OCI-LY7 (cell line): ENCODE measurements at regions not wholly inside any gene's neighbourhood (a gene's known extent, or its start where the extent isn't known, plus 50 kb on each side); places are given as distances from the start of the nearest gene placed in this dataset.

Source experiments
- BruUV-seq: library from RNA; stranded (reverse); fragments of 400-500 nt; replicated peaks from 2 replicates; lab custom pipeline; 2021; lab: Mats Ljungman, UMichigan
- CTCF ChIA-PET: fragments of 300-600 bp; sonication (Branson Sonifier 250); formaldehyde crosslinking; loops from one replicate; lab custom pipeline; 2022; ENCODE audit warnings: antibody characterized with exemption; ENCODE audit not compliant: unreplicated experiment; lab: Charles Lee
- POLR2A ChIA-PET: fragments of 300-600 bp; sonication (Branson Sonifier 250); formaldehyde crosslinking; loops from one replicate; lab custom pipeline; 2022; ENCODE audit warnings: antibody characterized with exemption; lab: Charles Lee
- DNase-seq: peaks from one replicate; pipeline ENCODE4 v3.0.0-alpha.2; 2015; ENCODE audit warnings: low spot score
- H2AFZ ChIP-seq: fragments of 200-600 bp; sonication (generic), shearing (Covaris generic); 2 replicates; pipeline ENCODE4 v1.6.1; 2014; ENCODE audit warnings: mild to moderate bottlenecking, antibody characterized with exemption, low read length, moderate library complexity
- H3K27ac ChIP-seq: fragments of 200-600 bp; sonication (generic); 2 replicates; pipeline ENCODE4 v1.5.1; 2014; ENCODE audit warnings: mixed run types, low read depth, mild to moderate bottlenecking, moderate library complexity, low read length, inconsistent platforms; ENCODE audit not compliant: poor library complexity, severe bottlenecking
- H3K36me3 ChIP-seq: fragments of 200-600 bp; sonication (generic); 2 replicates; pipeline ENCODE4 v1.6.1; 2014; ENCODE audit warnings: mild to moderate bottlenecking, antibody characterized with exemption, low read length, moderate library complexity, mixed read lengths; ENCODE audit not compliant: insufficient read depth
- H3K4me1 ChIP-seq: fragments of 200-600 bp; sonication (generic); 2 replicates; pipeline ENCODE4 v1.5.1; 2014; ENCODE audit warnings: mild to moderate bottlenecking, low read length; ENCODE audit not compliant: insufficient read depth, poor library complexity, severe bottlenecking
- H3K4me2 ChIP-seq: fragments of 200-600 bp; sonication (generic); 2 replicates; pipeline ENCODE4 v1.6.1; 2014; ENCODE audit warnings: mild to moderate bottlenecking, low read length
- H3K4me3 ChIP-seq: fragments of 200-600 bp; sonication (generic); 2 replicates; pipeline ENCODE4 v1.5.1; 2014; ENCODE audit warnings: mild to moderate bottlenecking, low read depth, low read length; ENCODE audit not compliant: poor library complexity, severe bottlenecking
- H3K79me2 ChIP-seq: fragments of 200-600 bp; sonication (generic); 2 replicates; pipeline ENCODE4 v1.6.1; 2016; ENCODE audit warnings: low read depth, mild to moderate bottlenecking, low read length, moderate library complexity, mixed read lengths; ENCODE audit not compliant: insufficient read depth
- H3K9me2 ChIP-seq: fragments of 200-600 bp; sonication (generic); 2 replicates; pipeline ENCODE4 v1.6.1; 2016; ENCODE audit warnings: mild to moderate bottlenecking, low read length, mixed read lengths; ENCODE audit not compliant: insufficient read depth
- H3K9me3 ChIP-seq: fragments of 200-600 bp; sonication (generic); 2 replicates; pipeline ENCODE4 v1.6.1; 2014; ENCODE audit warnings: mild to moderate bottlenecking, mixed run types, low read length, mixed read lengths
- H4K20me1 ChIP-seq: fragments of 200-600 bp; sonication (generic); 2 replicates; pipeline ENCODE4 v1.6.1; 2014; ENCODE audit warnings: mild to moderate bottlenecking, antibody characterized with exemption, low read length, moderate library complexity, mixed read lengths; ENCODE audit not compliant: insufficient read depth
- CTCF ChIP-seq: fragments of 200-600 bp; sonication (generic); conservative IDR thresholded peaks from 2 replicates; pipeline ENCODE4 v1.5.1; 2014; ENCODE audit warnings: mild to moderate bottlenecking, antibody characterized with exemption, low read length, moderate library complexity, mixed read lengths
- EZH2phosphoT487 ChIP-seq: fragments of 200-600 bp; sonication (generic); IDR thresholded peaks from 2 replicates; pipeline ENCODE4 v1.6.1; 2018; ENCODE audit warnings: low read depth, borderline replicate concordance, mild to moderate bottlenecking, mixed run types, antibody characterized with exemption, low read length, moderate library complexity, mixed read lengths
- intact Hi-C: fragments of 100-400 bp; cut with micrococcal nuclease; formaldehyde crosslinking; loops from one replicate; pipeline ENCODE4 v1.10.0; 2022; ENCODE audit not compliant: unreplicated experiment

GRCh38 chr2:48034295-48034694 is 128.0 kb upstream of the FBXO11 start:
- Histone ChIP-seq H3K27ac (no peak overlapping the region), H3K36me3 (no peaks in the 10 kb centered on the region), H3K4me1 (no peaks in the 10 kb centered on the region), H3K79me2 (no peaks in the 10 kb centered on the region), H3K9me3 (0 out of 2 replicates have a peak, but pooled peaks cover 3% of the 10 kb centered on the region), H3K9me2 (no peaks in the 10 kb centered on the region), H4K20me1 (no peaks in the 10 kb centered on the region), H3K4me3 (no peak overlapping the region), H2AFZ (no peak overlapping the region), H3K4me2 (no peak overlapping the region)
- intact Hi-C loops: no loop called here
- TF ChIP-seq CTCF (no peak), EZH2phosphoT487 (no peak)
- CTCF ChIA-PET: no interaction called here
- no TSS peak for BruUV-seq
- POLR2A ChIA-PET: no interaction called here
- DNase-seq: no peak

GRCh38 chr2:48036312-48036711 is 130.0 kb upstream of the FBXO11 start:
- Histone ChIP-seq H4K20me1 (no peaks in the 10 kb centered on the region), H3K4me3 (no peak overlapping the region), H3K4me1 (no peaks in the 10 kb centered on the region), H3K27ac (no peak overlapping the region), H3K9me3 (0 out of 2 replicates have a peak, but pooled peaks cover 3% of the 10 kb centered on the region), H2AFZ (no peak overlapping the region), H3K4me2 (no peak overlapping the region), H3K36me3 (no peaks in the 10 kb centered on the region), H3K9me2 (no peaks in the 10 kb centered on the region), H3K79me2 (no peaks in the 10 kb centered on the region)
- BruUV-seq: no TSS peak
- DNase-seq: no peak
- no peak for TF ChIP-seq CTCF
- TF ChIP-seq EZH2phosphoT487: no peak
- ChIA-PET CTCF (no interaction called here), POLR2A (no interaction called here)
- intact Hi-C loops: no loop called here

- H2AFZ ChIP-seq: no peak overlapping the region
- no peak for DNase-seq
- H3K27ac ChIP-seq: no peak overlapping the region
- H3K9me2 ChIP-seq: no peaks in the 10 kb centered on the region
- no TSS peak for BruUV-seq
- ChIA-PET POLR2A (interaction anchor here (0.7 kb wide), 1 partner anchor 1787 kb away, joined by 3 read pairs; no protein-coding TSS in a partner anchor), CTCF (no interaction called here)
- H4K20me1 ChIP-seq: no peaks in the 10 kb centered on the region
- H3K36me3 ChIP-seq: no peaks in the 10 kb centered on the region
- H3K4me2 ChIP-seq: no peak overlapping the region
- intact Hi-C loops: no loop called here
- no peak for TF ChIP-seq CTCF
- TF ChIP-seq EZH2phosphoT487: no peak
- H3K9me3 ChIP-seq: 0 out of 2 replicates have a peak, but pooled peaks cover 3% of the 10 kb centered on the region
- H3K4me1 ChIP-seq: no peaks in the 10 kb centered on the region
- H3K4me3 ChIP-seq: no peak overlapping the region
- no peaks in the 10 kb centered on the region for H3K79me2 ChIP-seq
Measured at GRCh38 chr2:48039209-48039990, 133.1 kb upstream of the FBXO11 start.
